HG03280 (cell line): ENCODE measurements at regions not wholly inside any gene's neighbourhood (a gene's known extent, or its start where the extent isn't known, plus 50 kb on each side); places are given as distances from the start of the nearest gene placed in this dataset.
"Not testable (repeated sequence)": the region's sequence is repeated elsewhere in the genome, so short reads cannot be mapped to it uniquely, and the experiment has no call there.

Experiments
- ATAC-seq: cut with Tn5 transposase; IDR thresholded peaks from one replicate; pipeline ENCODE4 v1.9.1; 2021; ENCODE audit warnings: mild to moderate bottlenecking, moderate library complexity; ENCODE audit not compliant: unreplicated experiment

GRCh38 chr13:89406096-89406495, 1734.9 kb downstream of the SLITRK5 start:
- ATAC-seq = not testable (repeated sequence)

GRCh38 chr13:89407357-89407756, 1736.2 kb downstream of the SLITRK5 start:
- no peak for ATAC-seq

GRCh38 chr13:89432997-89433396, 1761.8 kb downstream of the SLITRK5 start:
- ATAC-seq = no peak

- not testable (repeated sequence) for ATAC-seq
Observed at GRCh38 chr13:89434624-89435023, 1763.5 kb downstream of the SLITRK5 start.

- ATAC-seq = no peak
Observed at GRCh38 chr13:89454681-89455080, 1783.5 kb downstream of the SLITRK5 start.

- no peak for ATAC-seq
Observed at GRCh38 chr13:89455225-89455624, 1784.1 kb downstream of the SLITRK5 start.

GRCh38 chr13:89455741-89456140, 1784.6 kb downstream of the SLITRK5 start:
- ATAC-seq = no peak

GRCh38 chr13:89457977-89458376, 1786.8 kb downstream of the SLITRK5 start:
- no peak for ATAC-seq

GRCh38 chr13:89458456-89458855, 1787.3 kb downstream of the SLITRK5 start:
- no peak for ATAC-seq

GRCh38 chr13:89460895-89461294, 1789.7 kb downstream of the SLITRK5 start:
- ATAC-seq = not testable (repeated sequence)

GRCh38 chr13:89465366-89465765, 1794.2 kb downstream of the SLITRK5 start:
- ATAC-seq = no peak

- no peak for ATAC-seq
Observed at GRCh38 chr13:89468081-89468480, 1796.9 kb downstream of the SLITRK5 start.

GRCh38 chr13:89470901-89471300, 1799.7 kb downstream of the SLITRK5 start:
- no peak for ATAC-seq

- no peak for ATAC-seq
Observed at GRCh38 chr13:89474432-89474831, 1803.3 kb downstream of the SLITRK5 start.

- no peak for ATAC-seq
Observed at GRCh38 chr13:89486065-89486464, 1814.9 kb downstream of the SLITRK5 start.

GRCh38 chr13:89486709-89487108, 1815.5 kb downstream of the SLITRK5 start:
- no peak for ATAC-seq

GRCh38 chr13:89490661-89491060, 1819.5 kb downstream of the SLITRK5 start:
- ATAC-seq = no peak

GRCh38 chr13:89496478-89496877, 1825.3 kb downstream of the SLITRK5 start:
- ATAC-seq = no peak

- ATAC-seq = no peak
Observed at GRCh38 chr13:89497658-89498057, 1826.5 kb downstream of the SLITRK5 start.

- no peak for ATAC-seq
Observed at GRCh38 chr13:89502286-89502685, 1831.1 kb downstream of the SLITRK5 start.

GRCh38 chr13:89514534-89515312, 1832.8 kb upstream of the MIR17HG start:
- no peak for ATAC-seq

- no peak for ATAC-seq
Observed at GRCh38 chr13:89515948-89516347, 1831.5 kb upstream of the MIR17HG start.
